ENCODE measurements at regions not wholly inside any gene's neighbourhood (a gene's known extent, or its start where the extent isn't known, plus 50 kb on each side); places are given as distances from the start of the nearest gene placed in this dataset.
"Not testable (repeated sequence)": the region's sequence is repeated elsewhere in the genome, so short reads cannot be mapped to it uniquely, and the experiment has no call there.

DNA sequence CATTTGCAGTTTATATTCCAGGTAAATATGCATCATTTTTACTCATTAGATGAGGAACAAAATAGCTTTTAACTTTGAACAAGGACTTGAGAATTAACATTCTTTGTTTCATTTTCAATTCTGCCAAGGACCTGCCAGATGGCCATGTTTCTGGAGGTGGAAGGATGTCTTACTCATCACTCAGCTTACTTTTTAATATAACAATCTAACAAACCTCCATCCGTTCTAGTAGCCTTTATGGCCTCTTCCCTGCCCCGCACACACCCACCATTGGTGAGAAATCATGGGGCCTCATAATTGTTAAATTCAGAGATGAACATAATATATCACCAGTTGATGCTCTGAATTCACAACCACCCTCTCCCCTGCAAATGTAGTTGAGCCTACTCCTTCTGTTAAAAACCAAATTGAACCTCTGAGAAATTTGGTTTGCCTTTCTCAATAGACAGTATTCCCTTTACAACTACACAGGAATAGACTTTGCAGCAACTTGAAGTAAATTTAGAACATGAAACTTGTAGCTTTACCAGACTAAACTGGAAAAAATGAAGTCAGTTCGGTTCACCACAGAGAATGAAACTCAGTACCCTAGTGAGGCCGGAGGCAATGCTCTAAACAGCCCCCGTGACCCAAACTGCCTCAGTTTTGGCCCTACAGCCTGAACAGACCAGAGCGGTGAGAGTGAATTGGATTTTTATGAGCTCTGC is 50.1 kb upstream of the ACSL4 start:
- in situ Hi-C loops (cut with MboI; ENCODE audit: low sequenced_read_pairs) = no loop called here

GRCh38 chrX:109783701-109784079 is 50.6 kb upstream of the ACSL4 start:
- in situ Hi-C loops (cut with MboI; ENCODE audit: low sequenced_read_pairs) = no loop called here

DNA sequence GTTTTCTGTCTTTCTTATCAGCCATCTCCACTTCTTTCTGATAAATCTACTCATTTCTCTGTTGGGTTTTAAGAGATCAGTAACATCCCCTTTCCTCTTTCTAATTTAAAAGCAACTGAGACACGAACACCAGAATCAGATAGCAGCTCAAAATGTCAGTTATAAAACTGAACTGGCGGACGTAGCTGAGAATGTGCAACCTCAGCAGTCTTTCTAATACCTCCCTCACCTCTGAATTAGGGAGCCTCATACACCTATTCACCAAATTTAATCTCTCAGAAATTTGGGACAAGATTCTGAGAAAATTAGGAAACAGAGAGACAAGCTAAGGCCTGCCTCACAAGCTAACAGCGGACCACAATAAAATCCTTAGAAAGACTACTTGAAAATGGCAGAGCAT is 52.0 kb upstream of the ACSL4 start:
- in situ Hi-C loops (cut with MboI; ENCODE audit: low sequenced_read_pairs) = no loop called here

DNA sequence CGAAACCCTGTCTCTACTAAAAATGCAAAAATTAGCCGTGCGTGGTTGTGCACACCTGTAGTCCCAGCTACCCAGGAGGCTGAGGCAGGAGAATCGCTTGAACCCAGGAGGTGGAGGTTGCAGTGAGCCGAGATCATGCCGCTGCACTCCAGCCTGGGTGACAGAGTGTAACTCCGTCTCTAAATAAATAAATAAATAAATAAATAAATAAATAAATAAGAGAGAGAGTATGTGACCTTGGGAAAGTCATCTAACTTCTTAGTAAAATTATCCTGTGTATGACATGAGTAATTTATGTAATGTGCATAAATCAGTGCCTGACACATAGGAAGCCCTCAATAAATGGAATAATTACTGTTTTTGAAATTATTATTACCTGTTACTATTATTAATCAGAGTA is 57.5 kb upstream of the ACSL4 start:
- in situ Hi-C loops (cut with MboI; ENCODE audit: low sequenced_read_pairs) = not testable (repeated sequence)

GRCh38 chrX:109793191-109793590 is 60.1 kb upstream of the ACSL4 start:
- in situ Hi-C loops (cut with MboI; ENCODE audit: low sequenced_read_pairs) = no loop called here

DNA sequence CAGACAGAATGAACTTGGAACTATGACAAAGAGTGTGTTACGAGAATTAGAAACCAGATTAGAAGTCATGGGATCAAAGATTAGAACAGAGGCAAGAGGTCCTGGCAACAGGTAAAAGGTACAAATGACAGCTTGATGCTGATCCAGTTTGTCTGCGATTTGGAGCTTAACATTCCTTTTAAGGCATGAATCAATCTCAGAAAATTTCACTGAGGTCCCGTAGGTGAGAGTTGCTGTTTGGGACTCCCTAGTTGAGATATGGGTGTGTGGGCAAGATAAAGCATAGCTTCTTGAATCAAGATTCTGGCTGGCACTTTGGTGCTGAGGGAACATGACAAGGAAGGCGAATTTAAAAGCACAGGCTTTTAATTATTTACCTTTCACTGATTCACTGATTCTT is 62.6 kb upstream of the ACSL4 start:
- in situ Hi-C loops (cut with MboI; ENCODE audit: low sequenced_read_pairs) = no loop called here

DNA sequence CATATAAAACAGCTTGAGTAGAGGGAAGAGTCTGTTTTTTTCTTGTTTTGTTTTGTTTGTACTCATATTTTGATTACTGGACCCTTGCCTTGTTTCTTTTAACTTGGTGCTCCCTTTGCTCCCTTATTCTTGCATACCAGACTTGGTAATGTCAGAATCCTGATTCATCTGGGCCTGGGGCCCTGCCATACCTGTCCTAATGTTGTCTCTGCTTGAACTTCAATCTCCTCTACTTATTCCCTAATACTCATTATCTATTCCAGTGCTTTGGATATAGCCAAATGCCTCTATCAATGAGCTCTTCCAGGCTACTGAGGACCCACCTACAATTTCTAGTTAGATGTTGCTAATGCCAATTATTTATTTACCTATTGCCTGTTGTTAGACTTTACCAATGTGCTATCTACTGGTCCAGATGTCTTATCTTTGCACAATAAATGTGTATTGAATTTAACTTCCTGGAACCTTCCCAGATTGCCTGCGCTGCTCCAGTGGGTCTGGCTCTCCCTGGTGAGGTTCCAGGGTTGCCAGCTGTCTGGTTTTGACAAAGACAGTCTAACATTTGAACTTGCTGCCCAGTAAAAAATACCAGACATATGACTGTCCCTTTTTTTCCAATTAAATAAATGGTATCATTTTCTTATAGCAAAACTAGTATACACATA is 64.4 kb upstream of the ACSL4 start:
- in situ Hi-C loops (cut with MboI; ENCODE audit: low sequenced_read_pairs) = no loop called here

GRCh38 chrX:109812236-109812635 is 79.2 kb upstream of the ACSL4 start:
- in situ Hi-C loops (cut with MboI; ENCODE audit: low sequenced_read_pairs) = no loop called here

GRCh38 chrX:109813236-109813635 is 80.2 kb upstream of the ACSL4 start:
- in situ Hi-C loops (cut with MboI; ENCODE audit: low sequenced_read_pairs) = no loop called here

DNA sequence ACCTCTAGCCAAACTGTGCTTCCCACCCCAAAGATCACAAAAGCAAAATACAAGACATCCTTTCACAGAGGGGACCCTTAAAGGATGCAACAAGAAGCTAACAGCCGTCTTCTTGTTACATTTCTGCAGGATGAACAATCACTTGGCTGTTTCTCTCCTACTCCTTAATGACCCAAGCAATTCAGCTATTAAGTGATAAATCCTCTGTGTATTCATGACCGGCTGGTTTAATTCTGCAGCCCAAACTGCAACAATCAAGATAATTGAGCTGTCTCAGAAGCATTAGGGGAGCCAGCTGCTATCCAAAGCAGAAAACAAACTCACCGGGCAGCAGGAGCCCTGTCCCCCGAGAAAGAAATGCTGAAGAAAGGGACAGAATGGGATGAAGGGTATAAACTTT is 85.9 kb upstream of the ACSL4 start:
- in situ Hi-C loops (cut with MboI; ENCODE audit: low sequenced_read_pairs) = no loop called here

- in situ Hi-C loops (cut with MboI; ENCODE audit: low sequenced_read_pairs) = no loop called here
Observed at GRCh38 chrX:109822861-109823260, 89.8 kb upstream of the ACSL4 start.

GRCh38 chrX:109826954-109827708 is 94.1 kb upstream of the ACSL4 start:
- in situ Hi-C loops (cut with MboI; ENCODE audit: low sequenced_read_pairs) = loop anchor here (25.0 kb wide), 1 partner anchor 90 kb away; the partner anchor contains the start of gene ACSL4

GRCh38 chrX:109827772-109828171 is 94.7 kb upstream of the ACSL4 start:
- in situ Hi-C loops (cut with MboI; ENCODE audit: low sequenced_read_pairs) = loop anchor here (25.0 kb wide), 1 partner anchor 90 kb away; the partner anchor contains the start of gene ACSL4

DNA sequence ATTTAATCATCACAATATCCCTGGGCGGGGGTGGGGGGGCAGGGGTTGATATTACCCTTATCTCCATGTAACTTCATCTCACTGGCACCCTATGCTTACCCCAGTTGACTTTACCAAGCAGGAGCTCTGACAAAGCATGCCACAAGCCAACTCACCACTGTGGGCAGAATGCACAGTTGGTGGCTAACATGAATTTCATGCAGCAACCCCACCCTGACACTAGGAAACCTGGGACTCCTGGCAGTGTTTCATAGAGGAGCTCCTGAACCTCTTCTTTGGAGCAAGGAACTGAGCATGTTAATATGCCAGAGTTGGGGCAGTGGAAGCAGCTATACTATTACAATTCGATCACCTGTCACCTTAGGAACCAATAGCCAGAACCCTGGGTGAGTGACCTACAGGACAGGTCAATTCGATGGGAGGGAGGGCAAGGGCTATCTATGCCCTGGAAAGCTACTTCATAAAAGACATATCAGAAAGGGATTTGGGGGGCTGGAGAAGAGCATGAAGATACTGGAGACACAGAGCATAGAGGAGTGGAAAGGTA is 97.2 kb upstream of the ACSL4 start:
- in situ Hi-C loops (cut with MboI; ENCODE audit: low sequenced_read_pairs) = loop anchor here (25.0 kb wide), 1 partner anchor 93 kb away; the partner anchor contains the start of gene ACSL4

GRCh38 chrX:109830704-109831206 is 97.7 kb upstream of the ACSL4 start:
- in situ Hi-C loops (cut with MboI; ENCODE audit: low sequenced_read_pairs) = loop anchor here (25.0 kb wide), 1 partner anchor 93 kb away; the partner anchor contains the start of gene ACSL4

- in situ Hi-C loops (cut with MboI; ENCODE audit: low sequenced_read_pairs) = loop anchor here (25.0 kb wide), 1 partner anchor 94 kb away; the partner anchor contains the start of gene ACSL4
Observed at GRCh38 chrX:109831326-109831985, 98.4 kb upstream of the ACSL4 start.

- in situ Hi-C loops (cut with MboI; ENCODE audit: low sequenced_read_pairs) = loop anchor here (25.0 kb wide), 1 partner anchor 103 kb away; the partner anchor contains the start of gene ACSL4
Observed at GRCh38 chrX:109839694-109840567, 106.9 kb upstream of the ACSL4 start.

DNA sequence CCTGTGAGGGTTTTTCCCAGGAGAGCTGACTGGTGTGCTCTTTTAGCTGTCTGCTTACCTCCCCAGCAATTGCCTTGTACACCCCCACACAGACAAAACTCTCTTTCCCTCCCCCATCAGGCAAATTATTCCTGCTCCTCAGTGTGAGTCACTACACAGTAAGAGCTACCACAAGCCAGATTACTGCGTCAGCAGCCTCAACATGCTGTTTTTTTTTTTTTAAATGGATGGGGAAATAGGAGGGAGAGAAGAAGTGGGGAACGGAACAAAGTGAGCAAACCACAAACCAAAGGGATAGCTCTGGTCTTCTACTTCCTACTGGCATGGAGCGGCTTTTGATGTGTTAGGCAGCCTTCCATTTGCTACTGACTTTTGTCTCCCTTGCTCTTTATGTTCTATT is 107.5 kb upstream of the ACSL4 start:
- in situ Hi-C loops (cut with MboI; ENCODE audit: low sequenced_read_pairs) = loop anchor here (25.0 kb wide), 1 partner anchor 103 kb away; the partner anchor contains the start of gene ACSL4

DNA sequence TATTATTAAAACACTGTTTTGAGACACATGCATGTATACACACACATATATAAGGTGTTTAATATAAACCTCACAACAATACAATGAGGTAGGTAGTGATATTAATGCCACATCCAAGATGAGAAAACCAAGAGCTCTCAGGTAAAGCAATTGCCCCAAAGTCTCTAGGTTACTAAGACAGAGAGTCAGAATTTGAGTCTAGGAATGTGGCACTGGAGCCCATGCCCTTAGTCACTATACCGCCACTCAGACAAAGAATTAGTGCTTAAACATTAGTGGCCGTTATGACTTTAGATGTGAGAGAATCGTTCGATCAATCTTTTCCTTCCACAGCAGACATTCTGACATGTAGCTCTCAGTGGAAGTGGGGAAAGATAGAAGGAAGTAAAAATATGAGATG is 108.2 kb upstream of the ACSL4 start:
- in situ Hi-C loops (cut with MboI; ENCODE audit: low sequenced_read_pairs) = loop anchor here (25.0 kb wide), 1 partner anchor 104 kb away; the partner anchor contains the start of gene ACSL4
